ENCODE measurements at regions not wholly inside any gene's neighbourhood (a gene's known extent, or its start where the extent isn't known, plus 50 kb on each side); places are given as distances from the start of the nearest gene placed in this dataset.

DNA sequence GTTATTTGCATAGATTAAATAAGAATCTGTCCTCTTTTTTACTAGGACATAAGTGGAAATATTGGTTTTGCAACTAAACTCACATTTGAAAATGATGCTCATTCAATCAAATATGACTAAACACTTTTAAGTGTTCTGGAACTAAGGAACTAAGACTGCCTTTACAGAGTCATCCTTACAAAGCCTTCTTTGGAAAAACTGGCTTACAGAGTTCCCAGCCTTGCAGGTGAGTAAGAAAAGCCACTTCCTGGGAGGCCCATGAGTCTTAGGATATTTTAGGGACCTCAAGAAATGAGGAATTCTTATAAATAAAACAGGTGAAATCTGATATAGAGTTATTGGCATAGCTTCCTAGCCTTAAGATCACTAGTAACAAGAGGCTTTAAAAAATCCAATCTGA, 135.5 kb downstream of the ALOX5 start:
- H3K4me2 ChIP-seq (replicated peaks; ENCODE audit: low read depth, low read length, poor library complexity, severe bottlenecking) = no peak overlapping the region
- Mint-ChIP-seq H3K27me3 (no peaks in the 10 kb centered on the region), H3K9me3 (ENCODE audit: insufficient read depth) (no peaks in the 10 kb centered on the region), H3K4me3 (no peak overlapping the region), H3K4me1 (peaks cover 2% of the 10 kb centered on the region), H3K27ac (no peak overlapping the region)
- no peak for DNase-seq
- H2AFZ ChIP-seq (ENCODE audit: insufficient read depth, low read depth, low read length, poor library complexity, severe bottlenecking) = no peak overlapping the region
- no peak overlapping the region for H3K9ac ChIP-seq (ENCODE audit: low read length)
- no peaks in the 10 kb centered on the region for H3K9me3 ChIP-seq (ENCODE audit: control extremely low read depth in 1 of 3, control insufficient read depth in 2 of 3, insufficient read depth in 1 of 3, low read length in 2 of 3)
- no peak for TF ChIP-seq EZH2 (IDR thresholded peaks at IDR 0.05; ENCODE audit: borderline replicate concordance, insufficient read depth, low read depth, low read length, poor library complexity, severe bottlenecking)
- TF ChIP-seq, protein P1, sequence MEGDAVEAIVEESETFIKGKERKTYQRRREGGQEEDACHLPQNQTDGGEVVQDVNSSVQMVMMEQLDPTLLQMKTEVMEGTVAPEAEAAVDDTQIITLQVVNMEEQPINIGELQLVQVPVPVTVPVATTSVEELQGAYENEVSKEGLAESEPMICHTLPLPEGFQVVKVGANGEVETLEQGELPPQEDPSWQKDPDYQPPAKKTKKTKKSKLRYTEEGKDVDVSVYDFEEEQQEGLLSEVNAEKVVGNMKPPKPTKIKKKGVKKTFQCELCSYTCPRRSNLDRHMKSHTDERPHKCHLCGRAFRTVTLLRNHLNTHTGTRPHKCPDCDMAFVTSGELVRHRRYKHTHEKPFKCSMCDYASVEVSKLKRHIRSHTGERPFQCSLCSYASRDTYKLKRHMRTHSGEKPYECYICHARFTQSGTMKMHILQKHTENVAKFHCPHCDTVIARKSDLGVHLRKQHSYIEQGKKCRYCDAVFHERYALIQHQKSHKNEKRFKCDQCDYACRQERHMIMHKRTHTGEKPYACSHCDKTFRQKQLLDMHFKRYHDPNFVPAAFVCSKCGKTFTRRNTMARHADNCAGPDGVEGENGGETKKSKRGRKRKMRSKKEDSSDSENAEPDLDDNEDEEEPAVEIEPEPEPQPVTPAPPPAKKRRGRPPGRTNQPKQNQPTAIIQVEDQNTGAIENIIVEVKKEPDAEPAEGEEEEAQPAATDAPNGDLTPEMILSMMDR (IDR thresholded peaks at IDR 0.05) = no peak
- POLR2A ChIA-PET = no interaction called here
- no peak for ATAC-seq (ENCODE audit: low read depth)
- H3K36me3 ChIP-seq (replicated peaks in 1 of 2; ENCODE audit: control extremely low read depth in 1 of 2, control insufficient read depth in 1 of 2, extremely low read depth in 1 of 2, insufficient read depth in 2 of 2, low read length in 1 of 2) = no peaks in the 10 kb centered on the region
- H3K79me2 ChIP-seq (ENCODE audit: control insufficient read depth, insufficient read depth, low read length) = peaks cover 27% of the 10 kb centered on the region
- intact Hi-C loops (cut with micrococcal nuclease) = no loop called here
- no peak overlapping the region for H3K4me3 ChIP-seq (ENCODE audit: control extremely low read depth in 1 of 5, extremely low read depth in 1 of 5, insufficient read depth in 1 of 5, low read depth in 2 of 5, low read length in 4 of 5)
- CTCF ChIA-PET = no interaction called here
- no peaks in the 10 kb centered on the region for H3K4me1 ChIP-seq (ENCODE audit: control insufficient read depth in 2 of 2, insufficient read depth in 2 of 2, low read length in 2 of 2)
- H4K20me1 ChIP-seq (ENCODE audit: control insufficient read depth, insufficient read depth, low read length, poor library complexity, severe bottlenecking) = peaks cover 12% of the 10 kb centered on the region
- H3K27me3 ChIP-seq (replicated peaks in 1 of 4; ENCODE audit: control extremely low read depth in 1 of 4, control insufficient read depth in 3 of 4, insufficient read depth in 4 of 4, low read length in 3 of 4) = no peaks in the 10 kb centered on the region
- no peak overlapping the region for H3K27ac ChIP-seq (ENCODE audit: low read length in 2 of 2)

DNA sequence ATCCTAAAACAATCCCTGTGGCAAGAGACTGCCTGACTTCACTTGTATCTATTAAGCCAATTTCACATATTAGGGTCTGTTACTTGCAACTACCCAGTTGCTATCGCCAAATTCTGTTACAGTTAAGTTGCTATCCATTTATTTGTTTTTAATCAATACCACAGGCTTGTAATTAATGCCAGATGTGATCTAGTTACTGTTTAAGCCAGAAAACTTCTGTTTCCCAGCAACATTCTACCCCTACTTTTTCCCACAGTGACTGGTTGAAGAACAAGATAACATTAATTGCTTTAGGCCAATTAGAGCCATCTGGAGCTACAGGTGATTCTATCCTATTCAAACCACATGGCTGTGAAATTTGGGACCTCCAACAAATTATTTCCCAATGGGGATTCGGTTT, 131.3 kb downstream of the ALOX5 start:
- ATAC-seq (ENCODE audit: low read depth) (no peak), DNase-seq (no peak)
- Mint-ChIP-seq H3K27me3 (no peaks in the 10 kb centered on the region), H3K9me3 (ENCODE audit: insufficient read depth) (no peaks in the 10 kb centered on the region), H3K27ac (no peak overlapping the region), H3K4me1 (peaks cover 12% of the 10 kb centered on the region), H3K4me3 (no peak overlapping the region)
- H2AFZ ChIP-seq (ENCODE audit: insufficient read depth, low read depth, low read length, poor library complexity, severe bottlenecking) = no peak overlapping the region
- no peak overlapping the region for H3K27ac ChIP-seq (ENCODE audit: low read length in 2 of 2)
- no peak for TF ChIP-seq EZH2 (IDR thresholded peaks at IDR 0.05; ENCODE audit: borderline replicate concordance, insufficient read depth, low read depth, low read length, poor library complexity, severe bottlenecking)
- TF ChIP-seq, protein P1 (IDR thresholded peaks at IDR 0.05) = no peak
- intact Hi-C loops (cut with micrococcal nuclease) = no loop called here
- no peak overlapping the region for H3K4me2 ChIP-seq (replicated peaks; ENCODE audit: low read depth, low read length, poor library complexity, severe bottlenecking)
- peaks cover 28% of the 10 kb centered on the region for H3K79me2 ChIP-seq (ENCODE audit: control insufficient read depth, insufficient read depth, low read length)
- no peaks in the 10 kb centered on the region for H3K4me1 ChIP-seq (ENCODE audit: control insufficient read depth in 2 of 2, insufficient read depth in 2 of 2, low read length in 2 of 2)
- H3K4me3 ChIP-seq (ENCODE audit: control extremely low read depth in 1 of 5, extremely low read depth in 1 of 5, insufficient read depth in 1 of 5, low read depth in 2 of 5, low read length in 4 of 5) = no peak overlapping the region
- H4K20me1 ChIP-seq (ENCODE audit: control insufficient read depth, insufficient read depth, low read length, poor library complexity, severe bottlenecking) = peaks cover 4% of the 10 kb centered on the region
- no CpG with 5 or more reads among the region's 2 CpGs for WGBS (ENCODE audit: insufficient coverage)
- H3K9me3 ChIP-seq (ENCODE audit: control extremely low read depth in 1 of 3, control insufficient read depth in 2 of 3, insufficient read depth in 1 of 3, low read length in 2 of 3) = no peaks in the 10 kb centered on the region
- H3K9ac ChIP-seq (ENCODE audit: low read length) = no peak overlapping the region
- ChIA-PET POLR2A (no interaction called here), CTCF (no interaction called here)
- H3K36me3 ChIP-seq (replicated peaks in 1 of 2; ENCODE audit: control extremely low read depth in 1 of 2, control insufficient read depth in 1 of 2, extremely low read depth in 1 of 2, insufficient read depth in 2 of 2, low read length in 1 of 2) = no peaks in the 10 kb centered on the region
- H3K27me3 ChIP-seq (replicated peaks in 1 of 4; ENCODE audit: control extremely low read depth in 1 of 4, control insufficient read depth in 3 of 4, insufficient read depth in 4 of 4, low read length in 3 of 4) = no peaks in the 10 kb centered on the region
